H9 (cell line): ENCODE measurements at regions not wholly inside any gene's neighbourhood (a gene's known extent, or its start where the extent isn't known, plus 50 kb on each side); places are given as distances from the start of the nearest gene placed in this dataset.

Source experiments
- DNase-seq: peaks from one replicate; pipeline ENCODE4 v3.0.0-alpha.2; 2017
- H2AFZ ChIP-seq: one replicate; pipeline ENCODE4 v1.6.1; 2013; ENCODE audit warnings: mild to moderate bottlenecking, low read length, control low read depth, moderate library complexity
- H2AK5ac ChIP-seq: 2 replicates; pipeline ENCODE4 v1.6.1; 2013; ENCODE audit warnings: low read length, control low read depth, mixed read lengths; ENCODE audit not compliant: insufficient read length
- H2BK120ac ChIP-seq: one replicate; pipeline ENCODE4 v1.6.1; 2013; ENCODE audit warnings: low read depth, mild to moderate bottlenecking, low read length, control low read depth, inconsistent platforms; ENCODE audit not compliant: poor library complexity, severe bottlenecking
- H2BK12ac ChIP-seq: 2 replicates; pipeline ENCODE4 v1.6.1; 2013; ENCODE audit warnings: low read length, control low read depth, mixed read lengths, low read depth; ENCODE audit not compliant: insufficient read length
- H2BK15ac ChIP-seq: 2 replicates; pipeline ENCODE4 v1.6.1; 2013; ENCODE audit warnings: low read depth, low read length, control low read depth
- H2BK20ac ChIP-seq: one replicate; pipeline ENCODE4 v1.6.1; 2013; ENCODE audit warnings: low read depth, mild to moderate bottlenecking, low read length, control low read depth, inconsistent platforms; ENCODE audit not compliant: poor library complexity, severe bottlenecking
- H2BK5ac ChIP-seq: 2 replicates; pipeline ENCODE4 v1.6.1; 2013; ENCODE audit warnings: low read length, control low read depth, mixed read lengths; ENCODE audit not compliant: insufficient read length
- H3K14ac ChIP-seq: 2 replicates; pipeline ENCODE4 v1.6.1; 2013; ENCODE audit warnings: low read length, control low read depth; ENCODE audit not compliant: insufficient read depth
- H3K18ac ChIP-seq: 2 replicates; pipeline ENCODE4 v1.6.1; 2013; ENCODE audit warnings: low read depth, mild to moderate bottlenecking, mixed read lengths, low read length, control low read depth; ENCODE audit not compliant: insufficient read length
- H3K23ac ChIP-seq: 2 replicates; pipeline ENCODE4 v1.6.1; 2013; ENCODE audit warnings: low read length, control low read depth, mixed read lengths, low read depth; ENCODE audit not compliant: insufficient read length
- H3K23me2 ChIP-seq: 2 replicates; pipeline ENCODE4 v1.6.1; 2013; ENCODE audit warnings: low read depth, mild to moderate bottlenecking, mixed read lengths, low read length, control low read depth; ENCODE audit not compliant: insufficient read length, poor library complexity, severe bottlenecking
- H3K27ac ChIP-seq: 2 replicates; pipeline ENCODE4 v1.5.1; 2013; ENCODE audit warnings: low read length, control low read depth, mixed read lengths, low read depth; ENCODE audit not compliant: insufficient read length
- H3K27me3 ChIP-seq: 2 replicates; pipeline ENCODE4 v1.6.1; 2013; ENCODE audit warnings: low read length, control low read depth, inconsistent platforms; ENCODE audit not compliant: insufficient read depth
- H3K4ac ChIP-seq: 2 replicates; pipeline ENCODE4 v1.6.1; 2013; ENCODE audit warnings: low read depth, mild to moderate bottlenecking, control low read depth, inconsistent platforms, low read length, moderate library complexity
- H3K4me1 ChIP-seq: 2 replicates; pipeline ENCODE4 v1.6.1; 2013; ENCODE audit warnings: low read length, control low read depth, inconsistent platforms; ENCODE audit not compliant: insufficient read depth
- H3K4me2 ChIP-seq: 2 replicates; pipeline ENCODE4 v1.6.1; 2013; ENCODE audit warnings: low read length, control low read depth, mixed read lengths; ENCODE audit not compliant: insufficient read length, insufficient read depth
- H3K56ac ChIP-seq: 2 replicates; pipeline ENCODE4 v1.6.1; 2013; ENCODE audit warnings: low read depth, mild to moderate bottlenecking, mixed read lengths, low read length, control low read depth; ENCODE audit not compliant: insufficient read length
- H3K79me1 ChIP-seq: 2 replicates; pipeline ENCODE4 v1.6.1; 2013; ENCODE audit warnings: low read depth, mild to moderate bottlenecking, moderate library complexity, low read length, control low read depth, inconsistent platforms; ENCODE audit not compliant: insufficient read depth, poor library complexity, severe bottlenecking
- H3K79me2 ChIP-seq: 2 replicates; pipeline ENCODE4 v1.6.1; 2013; ENCODE audit warnings: low read length, control low read depth, inconsistent platforms; ENCODE audit not compliant: insufficient read depth
- H3K9ac ChIP-seq: 2 replicates; pipeline ENCODE4 v1.6.1; 2013; ENCODE audit warnings: low read length, control low read depth, mixed read lengths; ENCODE audit not compliant: insufficient read length; ENCODE audit errors: extremely low read depth
- H3K9me3 ChIP-seq: one replicate; pipeline ENCODE4 v1.6.1; 2013; ENCODE audit warnings: low read depth, low read length, inconsistent platforms; ENCODE audit not compliant: control insufficient read depth
- H3T11ph ChIP-seq: one replicate; pipeline ENCODE4 v1.6.1; 2013; ENCODE audit warnings: mild to moderate bottlenecking, low read length, control low read depth, inconsistent platforms
- H4K20me1 ChIP-seq: one replicate; pipeline ENCODE4 v1.6.1; 2013; ENCODE audit not compliant: control insufficient read depth, insufficient read length, insufficient read depth
- H4K5ac ChIP-seq: 2 replicates; pipeline ENCODE4 v1.6.1; 2013; ENCODE audit warnings: low read depth, mild to moderate bottlenecking, mixed read lengths, low read length, control low read depth; ENCODE audit not compliant: insufficient read length
- H4K8ac ChIP-seq: replicated peaks from 2 replicates; pipeline ENCODE4 v1.6.1; 2013; ENCODE audit warnings: low read length, control low read depth, mixed read lengths, low read depth; ENCODE audit not compliant: insufficient read length
- H4K91ac ChIP-seq: 2 replicates; pipeline ENCODE4 v1.6.1; 2013; ENCODE audit warnings: low read depth, mild to moderate bottlenecking, moderate library complexity, mixed read lengths, low read length, control low read depth; ENCODE audit not compliant: insufficient read length
- H3K27ac Mint-ChIP-seq, 3 experiments: 2 replicates in 2 of 3; 3 replicates in 1 of 3; pipeline ENCODE4 v1.8.0; 2020 to 2021; ENCODE audit warnings: mixed read lengths in 3 of 3, mild to moderate bottlenecking in 1 of 3, moderate library complexity in 1 of 3
- H3K27me3 Mint-ChIP-seq: 2 replicates; pipeline ENCODE4 v1.8.0; 2021; ENCODE audit warnings: low read depth, mild to moderate bottlenecking, moderate library complexity, mixed read lengths
- H3K36me3 Mint-ChIP-seq, 3 experiments: 2 replicates in 2 of 3; 3 replicates in 1 of 3; pipeline ENCODE4 v1.8.0; 2020 to 2021; ENCODE audit warnings: low read depth in 3 of 3, mixed read lengths in 3 of 3; ENCODE audit not compliant: insufficient read depth in 1 of 3
- H3K4me1 Mint-ChIP-seq, 2 experiments: 2 replicates each; pipeline ENCODE4 v1.8.0; 2020; ENCODE audit warnings: mixed read lengths in 2 of 2
- H3K4me3 Mint-ChIP-seq, 2 experiments: 2 replicates in 1 of 2; 3 replicates in 1 of 2; pipeline ENCODE4 v1.8.0; 2020 to 2021; ENCODE audit warnings: mild to moderate bottlenecking in 2 of 2, mixed read lengths in 2 of 2, moderate library complexity in 1 of 2
- H3K9me3 Mint-ChIP-seq, 2 experiments: 2 replicates in 1 of 2; 3 replicates in 1 of 2; pipeline ENCODE4 v1.8.0; 2020; ENCODE audit warnings: mild to moderate bottlenecking in 2 of 2, mixed read lengths in 2 of 2, moderate library complexity in 1 of 2
- CTCF ChIP-seq: fragments of 200-600 bp; sonication (generic); conservative IDR thresholded peaks from 3 replicates; pipeline ENCODE4 v1.8.0; 2021; ENCODE audit warnings: antibody characterized with exemption, mild to moderate bottlenecking
- WGBS: extraction: QIAGEN DNeasy Blood & Tissue Kit; methylation state at CpG from one replicate; pipeline ENCODE4 v1.1.7; 2013; ENCODE audit warnings: missing lambda C conversion rate, low lambda C conversion rate, mixed read lengths; ENCODE audit not compliant: insufficient read length; ENCODE audit errors: extremely low coverage; 5-methylcytosine and 5-hydroxymethylcytosine counted together

GRCh38 chr1:90809093-90809492 is 92.0 kb upstream of the BARHL2 start:
- no peak overlapping the region for H4K91ac ChIP-seq
- H3K79me2 ChIP-seq = no peaks in the 10 kb centered on the region
- H3K23ac ChIP-seq = no peak overlapping the region
- no peaks in the 10 kb centered on the region for H3K9me3 ChIP-seq
- H4K5ac ChIP-seq = no peak overlapping the region
- no peak overlapping the region for H3K4ac ChIP-seq
- no peak overlapping the region for H3K18ac ChIP-seq
- peak; percentile 41 for DNase-seq
- H2BK20ac ChIP-seq = no peak overlapping the region
- peaks cover 19 to 23% of the 10 kb centered on the region in 2 experiments for H3K4me1 Mint-ChIP-seq
- H3K4me2 ChIP-seq = no peak overlapping the region
- H3T11ph ChIP-seq = no peak overlapping the region
- no peak overlapping the region for H2AK5ac ChIP-seq
- H4K20me1 ChIP-seq = no peaks in the 10 kb centered on the region
- no peak overlapping the region for H2BK15ac ChIP-seq
- H2AFZ ChIP-seq = no peak overlapping the region
- H2BK12ac ChIP-seq = no peak overlapping the region
- no peaks in the 10 kb centered on the region for H3K79me1 ChIP-seq
- H3K4me3 Mint-ChIP-seq = no peak overlapping the region
- no peak overlapping the region for H3K27ac ChIP-seq
- no peak overlapping the region for H3K27ac Mint-ChIP-seq
- TF ChIP-seq CTCF = no peak
- H2BK5ac ChIP-seq = no peak overlapping the region
- no peak overlapping the region for H3K9ac ChIP-seq
- no peaks in the 10 kb centered on the region; a peak in 2 of 5 replicates for H3K9me3 Mint-ChIP-seq
- peaks cover 90% of the 10 kb centered on the region for H3K27me3 Mint-ChIP-seq
- WGBS = no CpG with 5 or more reads among the region's 3 CpGs
- no peak overlapping the region for H3K14ac ChIP-seq
- H3K4me1 ChIP-seq = peaks cover 6% of the 10 kb centered on the region; the same call in 1 of the 2 replicates
- H3K36me3 Mint-ChIP-seq = no peaks in the 10 kb centered on the region; a peak in 1 of 7 replicates
- peaks cover 36% of the 10 kb centered on the region for H3K27me3 ChIP-seq
- no peak overlapping the region for H2BK120ac ChIP-seq
- H3K23me2 ChIP-seq = no peaks in the 10 kb centered on the region
- H3K56ac ChIP-seq = no peak overlapping the region
- no peak overlapping the region for H4K8ac ChIP-seq
